ENCODE measurements at regions not wholly inside any gene's neighbourhood (a gene's known extent, or its start where the extent isn't known, plus 50 kb on each side); places are given as distances from the start of the nearest gene placed in this dataset.

DNA sequence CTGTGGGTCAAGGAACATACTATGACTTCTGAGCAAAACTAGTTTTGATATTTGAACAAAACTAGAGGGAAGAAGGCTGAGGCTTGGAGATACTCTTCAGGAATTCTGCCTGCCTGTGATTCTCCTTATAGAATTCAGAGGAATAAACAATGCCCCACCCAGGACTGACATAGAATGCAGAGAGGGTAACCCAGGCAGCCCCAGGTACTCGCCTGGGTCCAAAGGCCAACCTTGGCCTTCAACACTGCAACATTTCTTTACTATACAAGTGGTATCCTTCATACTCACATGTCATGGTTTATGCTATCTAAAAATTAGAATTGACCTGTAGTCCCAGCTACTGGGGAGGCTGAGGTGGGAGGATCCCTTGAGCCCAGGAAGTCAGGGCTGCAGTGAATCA is 217.0 kb upstream of the FOXN3 start:
- H3K4me1 Mint-ChIP-seq = peaks cover 71% of the 10 kb centered on the region

DNA sequence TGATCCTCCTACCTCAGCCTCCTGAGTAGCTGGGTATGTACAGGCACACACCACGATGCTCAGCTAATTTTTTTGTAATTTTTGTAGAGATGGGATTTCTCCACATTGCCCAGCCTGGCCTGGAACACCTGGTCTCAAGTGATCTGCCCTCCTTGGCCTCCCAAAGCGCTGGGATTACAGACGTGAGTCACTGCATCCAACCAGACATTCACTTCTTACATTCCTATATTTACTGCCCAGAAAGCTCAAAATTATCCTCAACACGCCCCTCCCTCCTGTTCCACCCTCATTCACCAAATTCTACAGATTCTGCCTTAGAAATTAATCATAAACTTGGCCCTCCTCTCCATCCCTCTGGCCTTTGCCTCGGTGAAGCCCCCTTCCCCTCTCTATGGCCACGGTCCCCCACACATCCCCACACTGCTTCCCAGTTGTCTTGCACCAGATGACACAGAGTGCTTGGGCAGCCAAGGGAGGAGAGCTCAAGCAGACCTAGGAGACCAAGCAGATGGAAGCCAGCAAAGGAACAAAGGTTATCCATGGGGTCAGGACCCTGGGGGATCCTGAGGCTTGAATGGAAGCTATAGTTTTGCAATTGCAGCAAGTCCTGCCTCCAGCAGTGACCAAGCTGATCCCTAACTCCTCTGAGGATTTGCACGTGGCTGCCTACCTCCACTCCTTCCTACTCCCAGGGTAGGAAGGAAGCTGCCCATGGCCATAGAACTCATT is 213.2 kb upstream of the FOXN3 start:
- DNase-seq = no peak
- peaks cover 24 to 26% of the 10 kb centered on the region in 2 donors for H3K9me3 Mint-ChIP-seq
- H3K27ac Mint-ChIP-seq = peak overlapping the region; percentile 90 to 94
- no peak for ATAC-seq
- no peaks in the 10 kb centered on the region for H3K27me3 Mint-ChIP-seq
- peaks cover 77% of the 10 kb centered on the region for H3K4me1 Mint-ChIP-seq
- peak overlapping the region; percentile 41 to 61 for H3K4me3 Mint-ChIP-seq

More for the DNA sequence above, 217.0 kb upstream of the FOXN3 start:
- H3K27ac Mint-ChIP-seq = no peak overlapping the region
- H3K9me3 Mint-ChIP-seq = peaks cover 0 to 3% of the 10 kb centered on the region in 2 donors
- no peaks in the 10 kb centered on the region for H3K27me3 Mint-ChIP-seq
- no peak overlapping the region for H3K4me3 Mint-ChIP-seq
- no peak for DNase-seq
- no peak for ATAC-seq

GRCh38 chr14:89629383-89629782 is 212.3 kb upstream of the FOXN3 start:
- H3K4me1 Mint-ChIP-seq = peaks cover 85% of the 10 kb centered on the region
- no peaks in the 10 kb centered on the region for H3K27me3 Mint-ChIP-seq
- peaks cover 24 to 34% of the 10 kb centered on the region in 2 donors for H3K9me3 Mint-ChIP-seq
- no peak for ATAC-seq
- H3K4me3 Mint-ChIP-seq = peak overlapping the region; percentile 14 to 61
- peak overlapping the region; percentile 28 to 90 for H3K27ac Mint-ChIP-seq
- DNase-seq = no peak

GRCh38 chr14:89628521-89628920 is 211.5 kb upstream of the FOXN3 start:
- ATAC-seq (no peak), DNase-seq (no peak)
- Mint-ChIP-seq H3K9me3 (peaks cover 24 to 34% of the 10 kb centered on the region in 2 donors), H3K27me3 (no peaks in the 10 kb centered on the region), H3K4me1 (peaks cover 83% of the 10 kb centered on the region), H3K4me3 (no peak overlapping the region), H3K27ac (peak overlapping the region in 1 of 2 donors; percentile 37)

DNA sequence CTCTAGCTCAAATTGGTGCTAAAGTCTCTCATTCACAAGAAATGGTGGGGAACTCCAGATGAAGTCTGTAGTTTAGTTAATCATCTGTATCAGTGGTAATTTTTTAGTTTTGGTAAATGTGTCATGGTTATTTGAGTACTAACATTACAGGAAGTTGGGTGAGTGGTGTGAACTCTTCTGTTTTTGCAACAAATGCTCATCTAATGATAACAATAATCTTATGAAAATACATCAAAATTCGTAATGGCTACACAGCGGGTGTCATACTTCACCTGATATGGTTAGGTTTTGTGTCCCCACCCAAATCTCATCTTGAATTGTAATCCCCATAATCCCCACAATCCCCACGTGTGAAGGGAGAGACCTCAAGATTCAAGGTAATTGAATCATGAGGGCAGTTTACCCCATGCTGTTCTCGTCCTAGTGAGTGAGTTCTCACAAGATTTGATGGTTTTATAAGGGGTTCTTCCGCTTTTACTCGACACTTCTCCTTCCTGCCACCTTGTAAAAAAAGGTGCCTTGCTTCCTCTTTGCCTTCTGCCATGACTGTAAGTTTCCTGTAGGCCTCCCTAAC is 209.3 kb upstream of the FOXN3 start:
- Mint-ChIP-seq H3K9me3 (peaks cover 24 to 34% of the 10 kb centered on the region in 2 donors), H3K4me1 (peaks cover 88% of the 10 kb centered on the region), H3K27me3 (no peaks in the 10 kb centered on the region), H3K4me3 (peak overlapping the region in 1 of 2 donors; percentile 9), H3K27ac (peak overlapping the region; percentile 51 to 98)
- ATAC-seq (peak; percentile 85), DNase-seq (peak in 1 of 2 donors; percentile 58)

GRCh38 chr14:89625731-89626232 is 208.7 kb upstream of the FOXN3 start:
- H3K4me3 Mint-ChIP-seq = peak overlapping the region in 1 of 2 donors; percentile 9
- H3K27ac Mint-ChIP-seq = peak overlapping the region in 1 of 2 donors; percentile 98
- ATAC-seq (no peak), DNase-seq (no peak)
- peaks cover 22 to 34% of the 10 kb centered on the region in 2 donors for H3K9me3 Mint-ChIP-seq
- peaks cover 88% of the 10 kb centered on the region for H3K4me1 Mint-ChIP-seq
- H3K27me3 Mint-ChIP-seq = no peaks in the 10 kb centered on the region

DNA sequence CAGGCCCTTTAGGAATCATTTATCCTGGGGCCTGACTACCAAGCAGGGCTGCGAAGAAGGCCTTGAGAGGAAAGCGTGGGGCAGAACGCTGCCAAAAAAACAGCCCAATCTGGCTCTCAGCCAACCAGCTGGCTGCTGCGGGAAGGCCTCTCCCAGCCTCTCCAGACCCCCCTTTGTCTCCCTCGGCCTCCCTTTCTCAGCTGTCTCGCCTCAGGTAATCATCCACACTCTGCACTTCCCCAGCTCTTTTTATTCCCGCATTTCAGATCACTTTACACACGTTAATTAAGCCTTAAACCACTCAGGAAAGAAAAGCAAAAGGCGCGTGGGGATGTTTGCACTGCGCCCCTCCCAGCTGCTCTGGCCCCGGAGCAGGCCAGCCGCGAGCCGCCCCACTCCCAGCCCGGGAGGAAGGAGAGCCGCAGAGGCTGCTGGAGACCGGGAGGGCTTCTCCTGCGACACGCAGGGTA is 208.2 kb upstream of the FOXN3 start:
- H3K27me3 Mint-ChIP-seq = no peaks in the 10 kb centered on the region
- ATAC-seq (no peak), DNase-seq (no peak)
- peaks cover 21 to 34% of the 10 kb centered on the region in 2 donors for H3K9me3 Mint-ChIP-seq
- peaks cover 88% of the 10 kb centered on the region for H3K4me1 Mint-ChIP-seq
- H3K27ac Mint-ChIP-seq = peak overlapping the region in 1 of 2 donors; percentile 10
- H3K4me3 Mint-ChIP-seq = no peak overlapping the region

DNA sequence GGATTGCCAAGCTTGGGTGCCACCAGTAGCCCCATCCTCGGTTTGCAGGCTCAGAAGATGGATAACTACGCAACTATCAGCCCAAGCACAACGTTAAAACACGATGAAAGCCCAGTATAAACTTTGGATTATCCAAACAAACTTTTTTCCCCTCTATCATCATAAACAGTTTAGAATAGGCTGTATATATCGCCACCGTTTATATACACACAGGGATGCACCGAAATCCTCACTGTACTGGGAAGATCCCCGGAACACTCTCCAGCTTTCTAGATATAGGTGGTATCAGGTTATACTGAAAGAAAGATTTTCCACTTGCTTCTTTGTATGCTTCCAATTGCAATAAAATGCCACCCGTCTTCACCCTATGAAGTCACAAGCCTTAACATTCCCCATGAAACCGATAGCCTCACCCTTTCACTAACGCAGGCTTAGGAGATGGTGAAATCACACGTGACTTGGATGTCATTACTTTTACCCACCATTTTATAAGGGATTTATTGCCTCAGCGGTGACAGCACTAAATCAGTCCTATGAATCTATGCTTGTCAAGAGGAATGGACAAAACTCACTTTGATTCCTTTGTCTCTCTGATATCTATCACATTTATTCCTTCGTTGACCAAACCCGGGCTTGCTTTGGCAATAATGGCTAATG is 207.6 kb upstream of the FOXN3 start:
- Mint-ChIP-seq H3K9me3 (peaks cover 21 to 34% of the 10 kb centered on the region in 2 donors), H3K27me3 (no peaks in the 10 kb centered on the region), H3K4me1 (peaks cover 84% of the 10 kb centered on the region), H3K27ac (no peak overlapping the region), H3K4me3 (no peak overlapping the region)
- DNase-seq = no peak
- no peak for ATAC-seq

GRCh38 chr14:89621791-89622638 is 205.0 kb upstream of the FOXN3 start:
- ATAC-seq (no peak), DNase-seq (no peak)
- peaks cover 6 to 25% of the 10 kb centered on the region in 2 donors for H3K9me3 Mint-ChIP-seq
- peak overlapping the region; percentile 85 to 98 for H3K27ac Mint-ChIP-seq
- H3K4me3 Mint-ChIP-seq = peak overlapping the region; percentile 30 to 96
- H3K27me3 Mint-ChIP-seq = no peaks in the 10 kb centered on the region
- peaks cover 63% of the 10 kb centered on the region for H3K4me1 Mint-ChIP-seq

DNA sequence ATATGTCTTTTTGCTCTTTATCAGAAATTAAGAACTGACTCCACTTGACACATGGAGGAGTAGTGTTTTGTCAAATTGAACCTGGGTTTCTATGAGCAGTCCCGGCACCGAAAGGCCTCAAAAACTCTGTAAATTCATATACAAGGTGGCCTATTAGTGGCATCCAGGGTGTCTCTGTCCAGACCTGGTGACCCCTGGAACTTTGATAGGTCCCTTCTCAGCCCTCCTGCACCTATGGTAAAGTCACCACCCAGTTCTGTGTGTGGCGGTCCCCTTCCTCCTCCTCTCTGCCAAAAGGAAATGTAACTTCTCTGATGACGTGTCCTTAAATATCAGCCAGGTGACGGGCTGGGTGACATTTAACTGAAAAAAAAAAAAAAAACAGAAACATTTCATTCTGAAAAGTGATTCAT is 204.0 kb upstream of the FOXN3 start:
- ATAC-seq (peak; percentile 71), DNase-seq (peak; percentile 58 to 69)
- peaks cover 63% of the 10 kb centered on the region for H3K4me1 Mint-ChIP-seq
- H3K9me3 Mint-ChIP-seq = peaks cover 0 to 15% of the 10 kb centered on the region in 2 donors
- peak overlapping the region; percentile 92 to 98 for H3K27ac Mint-ChIP-seq
- H3K4me3 Mint-ChIP-seq = peak overlapping the region; percentile 80 to 96
- no peaks in the 10 kb centered on the region for H3K27me3 Mint-ChIP-seq

- Mint-ChIP-seq H3K9me3 (peaks cover 0 to 10% of the 10 kb centered on the region in 2 donors), H3K27ac (peak overlapping the region; percentile 92 to 98), H3K4me3 (peak overlapping the region; percentile 80 to 96), H3K27me3 (no peaks in the 10 kb centered on the region), H3K4me1 (peaks cover 63% of the 10 kb centered on the region)
- no peak for ATAC-seq
- DNase-seq = no peak
Measured at GRCh38 chr14:89620436-89620835, 203.4 kb upstream of the FOXN3 start.

- Mint-ChIP-seq H3K27me3 (no peaks in the 10 kb centered on the region), H3K4me1 (peaks cover 63% of the 10 kb centered on the region), H3K27ac (peak overlapping the region; percentile 92 to 98), H3K4me3 (peak overlapping the region; percentile 80 to 96), H3K9me3 (peaks cover 0 to 1% of the 10 kb centered on the region in 2 donors)
- DNase-seq (no peak), ATAC-seq (no peak)
Measured at GRCh38 chr14:89619596-89619995, 202.6 kb upstream of the FOXN3 start.

GRCh38 chr14:89618811-89619551 is 201.9 kb upstream of the FOXN3 start:
- ATAC-seq = peak; percentile 79
- peak overlapping the region; percentile 87 to 96 for H3K4me3 Mint-ChIP-seq

GRCh38 chr14:89618330-89618708 is 201.3 kb upstream of the FOXN3 start:
- H3K4me3 Mint-ChIP-seq = peak overlapping the region; percentile 87 to 96
- ATAC-seq (no peak), DNase-seq (no peak)
- H3K27me3 Mint-ChIP-seq = no peaks in the 10 kb centered on the region
- no peaks in the 10 kb centered on the region for H3K9me3 Mint-ChIP-seq
- peak overlapping the region; percentile 95 to 97 for H3K27ac Mint-ChIP-seq
- peaks cover 75% of the 10 kb centered on the region for H3K4me1 Mint-ChIP-seq

More at GRCh38 chr14:89618811-89619551, 201.9 kb upstream of the FOXN3 start:
- H3K9me3 Mint-ChIP-seq = no peaks in the 10 kb centered on the region
- peaks cover 68% of the 10 kb centered on the region for H3K4me1 Mint-ChIP-seq
- DNase-seq = peak; percentile 78 to 82
- H3K27ac Mint-ChIP-seq = peak overlapping the region; percentile 97 to 98
- H3K27me3 Mint-ChIP-seq = no peaks in the 10 kb centered on the region
